ENCODE measurements at regions not wholly inside any gene's neighbourhood (a gene's known extent, or its start where the extent isn't known, plus 50 kb on each side); places are given as distances from the start of the nearest gene placed in this dataset.

DNA sequence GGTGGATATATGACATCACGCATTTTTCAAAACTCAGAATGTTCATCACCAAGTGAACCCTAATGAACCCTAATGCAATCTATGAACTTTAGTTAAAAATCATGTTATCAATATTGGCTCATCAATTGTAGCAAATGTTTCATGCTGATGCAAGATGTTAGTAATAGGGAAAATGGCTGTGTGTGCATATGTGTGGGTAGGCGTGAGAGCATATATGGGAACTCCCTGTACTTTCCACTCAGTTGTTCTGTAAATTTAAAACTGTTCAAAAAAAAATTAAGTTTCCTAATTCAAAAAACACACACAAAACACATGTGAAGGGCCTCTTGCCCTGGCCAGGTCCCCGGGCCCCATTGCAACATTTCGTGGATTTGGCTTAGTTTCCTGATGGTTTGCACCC is 89.7 kb upstream of the PROK2 start:
- POLR2A ChIA-PET, result interaction anchor here (1.0 to 1.5 kb wide), 2 partner anchors 289 to 945 kb away, joined by 3 read pairs; no protein-coding TSS in a partner anchor

DNA sequence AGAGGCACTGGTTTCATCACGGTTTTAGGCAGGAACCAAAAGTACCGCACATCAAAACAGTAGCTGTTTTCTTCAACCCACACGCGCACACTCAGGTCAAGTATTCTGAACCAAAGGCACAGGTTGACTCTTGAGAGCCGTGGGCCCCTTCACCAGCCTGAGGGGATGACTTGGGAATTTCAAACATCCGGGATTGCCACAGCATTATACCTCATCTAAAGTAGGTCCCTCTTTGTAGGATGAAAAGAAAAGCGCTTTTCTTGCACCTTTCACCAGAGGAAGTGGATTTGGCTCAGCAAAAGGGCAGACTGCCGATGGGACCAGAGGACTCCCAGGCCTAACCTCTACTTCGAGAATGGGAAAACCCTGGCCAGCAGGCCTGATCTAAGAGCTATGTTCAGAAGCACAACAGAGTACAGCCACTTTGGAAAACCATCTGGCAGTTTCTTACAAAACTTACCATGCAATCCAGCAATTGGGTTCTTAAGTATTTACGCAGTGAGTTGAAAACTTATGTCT is 88.2 kb upstream of the PROK2 start:
- ATAC-seq (ENCODE audit: low read depth) (no peak), DNase-seq (no peak)
- TF ChIP-seq, protein P1, sequence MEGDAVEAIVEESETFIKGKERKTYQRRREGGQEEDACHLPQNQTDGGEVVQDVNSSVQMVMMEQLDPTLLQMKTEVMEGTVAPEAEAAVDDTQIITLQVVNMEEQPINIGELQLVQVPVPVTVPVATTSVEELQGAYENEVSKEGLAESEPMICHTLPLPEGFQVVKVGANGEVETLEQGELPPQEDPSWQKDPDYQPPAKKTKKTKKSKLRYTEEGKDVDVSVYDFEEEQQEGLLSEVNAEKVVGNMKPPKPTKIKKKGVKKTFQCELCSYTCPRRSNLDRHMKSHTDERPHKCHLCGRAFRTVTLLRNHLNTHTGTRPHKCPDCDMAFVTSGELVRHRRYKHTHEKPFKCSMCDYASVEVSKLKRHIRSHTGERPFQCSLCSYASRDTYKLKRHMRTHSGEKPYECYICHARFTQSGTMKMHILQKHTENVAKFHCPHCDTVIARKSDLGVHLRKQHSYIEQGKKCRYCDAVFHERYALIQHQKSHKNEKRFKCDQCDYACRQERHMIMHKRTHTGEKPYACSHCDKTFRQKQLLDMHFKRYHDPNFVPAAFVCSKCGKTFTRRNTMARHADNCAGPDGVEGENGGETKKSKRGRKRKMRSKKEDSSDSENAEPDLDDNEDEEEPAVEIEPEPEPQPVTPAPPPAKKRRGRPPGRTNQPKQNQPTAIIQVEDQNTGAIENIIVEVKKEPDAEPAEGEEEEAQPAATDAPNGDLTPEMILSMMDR (IDR thresholded peaks at IDR 0.05), result no peak
- Mint-ChIP-seq H3K36me3 (ENCODE audit: low read depth) (no peaks in the 10 kb centered on the region), H3K27me3 (peaks cover 18% of the 10 kb centered on the region), H3K9me3 (peaks cover 2% of the 10 kb centered on the region), H3K4me3 (no peak overlapping the region), H3K27ac (no peak overlapping the region), H3K4me1 (peaks cover 13% of the 10 kb centered on the region)
- POLR2A ChIA-PET, result no interaction called here
- CTCF ChIA-PET, result interaction anchor here (1.3 to 6.5 kb wide), 2 partner anchors 793 to 947 kb away, joined by 4 to 113 read pairs; no protein-coding TSS in a partner anchor
- intact Hi-C loops (cut with micrococcal nuclease), result loop anchor here (10.0 kb wide), 1 partner anchor 402 kb away; no protein-coding TSS in a partner anchor

More for the DNA sequence above, 89.7 kb upstream of the PROK2 start:
- DNase-seq (no peak), ATAC-seq (ENCODE audit: low read depth) (no peak)
- Mint-ChIP-seq H3K4me1 (peaks cover 13% of the 10 kb centered on the region), H3K27me3 (peaks cover 29% of the 10 kb centered on the region), H3K27ac (no peak overlapping the region), H3K9me3 (no peaks in the 10 kb centered on the region), H3K36me3 (ENCODE audit: low read depth) (no peaks in the 10 kb centered on the region), H3K4me3 (no peak overlapping the region)
- TF ChIP-seq, protein P1 (IDR thresholded peaks at IDR 0.05), result no peak
- intact Hi-C loops (cut with micrococcal nuclease), result loop anchor here (1.0 to 10.0 kb wide), 12 partner anchors 30 to 1212 kb away; partner anchors contain the start of gene RYBP
- CTCF ChIA-PET, result interaction anchor here (0.6 to 6.5 kb wide), 20 partner anchors 9 to 999 kb away, joined by 3 to 113 read pairs (median 4); no protein-coding TSS in a partner anchor

DNA sequence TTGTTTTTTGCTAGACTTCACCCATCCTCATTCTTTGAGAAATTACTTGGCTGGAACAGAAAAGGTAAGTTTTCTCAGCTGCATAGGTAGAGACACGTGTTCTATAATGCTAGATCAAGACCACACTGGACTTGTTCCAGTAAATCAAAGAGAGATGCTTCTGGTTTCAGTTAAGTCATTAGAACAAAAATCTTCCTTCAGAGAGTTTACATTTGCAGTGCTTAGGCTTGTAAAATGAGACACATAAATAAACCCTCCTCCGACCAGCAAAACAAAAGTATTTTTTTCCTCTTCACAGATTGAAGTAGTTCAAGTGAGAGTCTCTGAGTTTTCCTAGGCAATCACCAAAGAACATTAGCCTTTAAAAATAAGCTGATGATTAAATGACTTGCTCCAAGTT is 87.3 kb upstream of the PROK2 start:
- peaks cover 13% of the 10 kb centered on the region for H3K4me1 Mint-ChIP-seq
- ChIA-PET CTCF (interaction anchor here (1.0 to 6.5 kb wide), 2 partner anchors 9 to 948 kb away, joined by 3 to 113 read pairs; no protein-coding TSS in a partner anchor), POLR2A (interaction anchor here (0.5 kb wide), 1 partner anchor 95 kb away, joined by 5 read pairs; no protein-coding TSS in a partner anchor)
- peaks cover 16% of the 10 kb centered on the region for H3K27me3 Mint-ChIP-seq
- TF ChIP-seq, protein P1 (IDR thresholded peaks at IDR 0.05), result no peak
- DNase-seq, result no peak
- H3K27ac Mint-ChIP-seq, result no peak overlapping the region
- H3K9me3 Mint-ChIP-seq, result peaks cover 7% of the 10 kb centered on the region
- no peak for ATAC-seq (ENCODE audit: low read depth)
- no peak overlapping the region for H3K4me3 Mint-ChIP-seq
- no peaks in the 10 kb centered on the region for H3K36me3 Mint-ChIP-seq (ENCODE audit: low read depth)
- intact Hi-C loops (cut with micrococcal nuclease), result loop anchor here (10.0 kb wide), 1 partner anchor 403 kb away; no protein-coding TSS in a partner anchor

DNA sequence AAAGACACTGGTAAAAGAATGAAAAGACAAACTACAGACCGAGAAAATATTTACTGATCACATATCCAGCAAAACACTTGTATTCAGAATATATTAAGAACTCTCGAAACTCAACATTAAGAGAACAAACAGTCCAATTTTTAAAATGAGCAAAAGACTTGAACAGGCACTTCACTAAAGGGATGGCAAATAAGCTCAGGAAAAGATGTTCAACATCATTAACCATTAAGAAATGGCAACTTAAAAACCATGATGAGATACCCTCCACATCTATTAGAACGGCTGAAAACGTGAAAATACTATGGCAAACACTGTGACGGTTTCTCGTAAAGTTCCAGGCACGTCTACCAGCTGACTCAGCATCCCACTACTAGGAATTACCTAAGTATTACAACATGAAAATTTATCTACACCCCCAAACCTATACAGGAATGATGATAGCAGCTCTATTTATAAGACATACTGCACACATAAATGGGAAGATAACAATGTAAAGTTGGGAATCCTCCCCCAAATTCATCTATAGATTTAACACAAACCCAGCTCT is 86.1 kb upstream of the PROK2 start:
- peaks cover 7% of the 10 kb centered on the region for H3K9me3 Mint-ChIP-seq
- ChIA-PET CTCF (interaction anchor here (1.2 kb wide), 1 partner anchor 951 kb away, joined by 5 read pairs; no protein-coding TSS in a partner anchor), POLR2A (no interaction called here)
- no peak for DNase-seq
- no peak for ATAC-seq (ENCODE audit: low read depth)
- TF ChIP-seq, protein P1 (IDR thresholded peaks at IDR 0.05), result no peak
- H3K27me3 Mint-ChIP-seq, result peaks cover 13% of the 10 kb centered on the region
- H3K36me3 Mint-ChIP-seq (ENCODE audit: low read depth), result no peaks in the 10 kb centered on the region
- intact Hi-C loops (cut with micrococcal nuclease), result loop anchor here (10.0 kb wide), 1 partner anchor 404 kb away; no protein-coding TSS in a partner anchor
- H3K4me3 Mint-ChIP-seq, result no peak overlapping the region
- H3K4me1 Mint-ChIP-seq, result peaks cover 13% of the 10 kb centered on the region
- H3K27ac Mint-ChIP-seq, result no peak overlapping the region

DNA sequence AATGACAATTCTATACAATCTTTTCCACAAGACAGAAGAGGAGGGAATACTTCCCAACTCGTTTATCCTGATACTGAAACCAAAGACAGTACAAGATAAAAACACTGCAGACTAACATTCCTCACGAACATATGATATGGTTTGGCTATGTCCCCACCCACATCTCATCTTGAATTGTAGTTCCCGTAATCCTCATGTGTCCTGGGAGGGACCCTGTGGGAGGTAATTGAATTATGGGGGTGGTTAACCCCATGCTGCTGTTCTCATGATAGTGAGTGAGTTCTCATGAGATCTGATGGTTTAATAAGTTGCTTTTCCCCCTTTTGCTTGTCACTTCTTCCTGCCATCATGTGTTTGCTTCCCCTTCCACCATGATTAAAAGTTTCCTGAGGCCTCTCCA is 83.9 kb upstream of the PROK2 start:
- Mint-ChIP-seq H3K4me3 (no peak overlapping the region), H3K36me3 (ENCODE audit: low read depth) (no peaks in the 10 kb centered on the region), H3K4me1 (peaks cover 3% of the 10 kb centered on the region), H3K9me3 (peaks cover 7% of the 10 kb centered on the region), H3K27ac (no peak overlapping the region), H3K27me3 (peaks cover 25% of the 10 kb centered on the region)
- no peak for ATAC-seq (ENCODE audit: low read depth)
- DNase-seq, result no peak
- CTCF ChIA-PET, result no interaction called here
- intact Hi-C loops (cut with micrococcal nuclease), result no loop called here
- POLR2A ChIA-PET, result no interaction called here
- TF ChIP-seq, protein P1 (IDR thresholded peaks at IDR 0.05), result no peak
